HUDEP-2 (cell line): ENCODE measurements at regions not wholly inside any gene's neighbourhood (a gene's known extent, or its start where the extent isn't known, plus 50 kb on each side); places are given as distances from the start of the nearest gene placed in this dataset.

Source experiments
- DNase-seq, 76 experiments: peaks; one replicate each; lab custom pipeline; 2025; ENCODE audit not compliant: unreplicated experiment in 76 of 76; lab: John Stamatoyannopoulos, UW

DNA sequence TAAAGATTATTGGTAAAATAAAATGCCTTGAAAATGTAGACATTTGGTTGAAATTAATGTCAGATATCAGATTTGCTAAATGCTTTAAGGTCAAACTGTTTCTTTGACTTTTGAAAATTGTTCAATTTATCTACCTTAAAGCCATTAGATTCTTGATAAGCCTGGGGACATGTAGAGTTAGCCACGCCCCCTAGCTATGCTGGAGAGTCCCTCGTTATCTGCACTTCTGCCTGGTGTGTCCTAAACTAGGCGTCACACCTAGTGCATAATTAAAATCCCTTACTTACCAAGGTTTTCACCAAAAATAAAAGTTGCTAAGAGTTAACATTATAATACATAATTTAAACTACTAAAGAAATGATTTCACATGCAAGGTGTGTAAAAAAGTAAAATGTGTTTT, 79.5 kb downstream of the EGLN3 start:
- peak in 11 of 76 experiments; percentile 2 to 25 (median 8) for DNase-seq

DNA sequence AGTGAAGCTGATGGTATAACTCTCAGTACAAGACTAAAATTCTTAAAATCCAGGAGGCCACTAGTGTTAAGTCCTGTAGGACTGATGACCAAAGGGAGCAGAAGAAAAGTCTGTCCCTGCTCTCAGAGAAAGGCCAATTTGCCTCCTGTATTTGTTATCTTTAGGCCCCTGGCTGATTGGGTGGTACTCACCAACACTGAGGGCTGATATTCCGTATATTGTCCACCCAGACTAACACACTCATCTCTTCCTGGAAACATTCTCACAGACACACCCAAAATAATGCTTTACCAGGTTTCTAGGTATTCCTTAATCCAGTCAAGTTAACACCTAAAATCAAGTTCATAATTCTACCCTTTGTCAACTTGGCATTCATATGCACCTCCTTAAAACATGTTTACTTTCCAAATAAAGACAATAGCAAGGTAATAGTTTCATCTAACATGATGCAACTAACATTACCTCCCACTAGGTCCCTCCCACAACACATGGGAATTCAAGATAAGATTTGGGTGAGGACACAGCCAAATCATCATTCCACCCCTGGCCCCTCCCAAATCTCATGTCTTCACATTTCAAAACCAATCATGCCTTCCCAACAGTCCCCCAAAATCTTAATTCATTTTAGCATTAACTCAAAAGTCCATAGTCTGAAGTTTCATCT, 84.3 kb downstream of the EGLN3 start:
- DNase-seq: peak in 13 of 76 experiments; percentile 0 to 59 (median 16)

DNA sequence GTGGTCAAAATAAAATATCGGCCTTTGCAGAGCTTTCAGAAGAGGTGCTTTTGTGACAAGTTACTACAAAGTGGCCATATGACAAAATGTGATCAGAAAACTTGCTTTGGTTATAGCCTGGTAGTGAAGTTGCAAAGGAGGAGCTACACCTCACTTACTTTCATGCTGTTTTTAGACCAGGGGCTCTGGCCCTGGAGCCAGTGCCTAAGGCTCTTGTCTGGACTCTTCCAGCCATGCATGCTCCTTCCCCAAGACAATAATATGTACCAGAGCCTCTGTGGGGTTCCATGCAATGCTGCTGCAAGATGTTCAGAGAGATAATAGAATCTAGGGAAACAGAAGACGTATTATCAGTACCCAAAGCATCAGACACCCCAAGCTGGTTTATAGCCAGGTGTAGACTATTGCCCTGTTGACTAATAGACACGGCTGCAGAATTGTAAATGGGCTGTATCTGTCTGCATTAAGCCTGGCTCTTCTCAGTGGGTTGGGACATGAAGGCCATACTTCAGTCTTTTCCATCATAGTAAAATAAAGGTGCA, 88.5 kb downstream of the EGLN3 start:
- peak in 4 of 76 experiments; percentile 1 to 32 (median 12) for DNase-seq

DNA sequence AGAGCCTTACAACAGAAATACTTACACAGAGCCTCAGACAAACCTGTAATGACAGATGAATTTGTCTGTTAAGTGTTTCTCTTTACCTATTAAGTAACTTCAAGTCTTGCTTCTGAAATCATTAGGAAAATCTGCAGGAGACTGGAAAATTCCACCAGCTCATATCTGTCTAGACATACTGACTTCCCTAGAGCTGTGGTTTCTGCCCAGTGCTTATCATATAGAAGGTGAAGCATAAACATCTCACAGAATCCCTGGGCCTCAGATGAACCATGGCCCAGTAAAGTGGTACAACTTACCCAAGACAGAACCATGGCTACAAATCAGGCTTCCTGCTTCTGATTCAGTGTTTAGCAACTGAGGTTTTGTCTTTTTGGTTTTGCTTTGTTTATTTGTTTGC, 91.6 kb downstream of the EGLN3 start:
- DNase-seq: no peak

DNA sequence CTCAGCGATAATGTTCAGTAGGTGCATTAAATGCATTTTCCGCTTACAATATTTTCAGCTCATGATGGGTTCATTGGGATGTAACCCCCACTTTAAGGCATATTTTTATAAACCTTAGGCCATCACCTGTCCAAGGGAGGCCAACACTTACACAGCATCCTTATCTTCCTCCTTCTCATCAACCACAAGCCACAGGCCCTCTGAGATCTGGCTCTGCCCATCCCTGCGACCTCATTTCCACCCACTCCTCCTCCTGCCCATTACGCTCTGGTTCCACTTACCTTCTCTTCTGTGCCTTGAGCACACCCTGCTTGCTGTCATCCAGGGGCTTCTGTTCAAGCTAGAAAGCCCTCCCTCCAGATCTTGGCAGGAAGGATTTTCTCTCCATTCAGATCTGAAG, 93.2 kb downstream of the EGLN3 start:
- DNase-seq: no peak

DNA sequence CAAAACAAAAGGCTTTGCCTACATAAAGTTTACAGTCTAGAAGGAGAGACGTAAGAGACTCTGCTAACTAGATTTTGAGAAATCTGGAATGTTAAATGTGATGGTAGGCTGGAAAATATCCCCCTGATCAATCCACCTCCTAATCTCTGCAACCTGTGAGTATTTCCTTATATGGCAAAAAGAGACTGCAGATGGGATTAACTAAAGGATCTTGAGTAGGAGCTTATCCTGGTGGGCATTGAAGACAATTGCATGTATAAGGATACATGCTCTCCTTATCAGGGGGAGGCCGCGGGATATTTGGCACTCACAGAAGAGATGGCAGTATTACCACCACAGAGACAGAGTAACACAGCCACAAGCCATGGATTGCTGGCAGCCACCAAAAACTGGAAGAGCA, 95.2 kb downstream of the EGLN3 start:
- no peak for DNase-seq
